ENCODE measurements at regions not wholly inside any gene's neighbourhood (a gene's known extent, or its start where the extent isn't known, plus 50 kb on each side); places are given as distances from the start of the nearest gene placed in this dataset.

- Histone ChIP-seq H3K9me3 (ENCODE audit: control insufficient read depth, insufficient read depth, low read length) (no peaks in the 10 kb centered on the region), H3K79me2 (ENCODE audit: control insufficient read depth, low read length) (no peaks in the 10 kb centered on the region), H3K27me3 (ENCODE audit: control insufficient read depth, low read length) (no peaks in the 10 kb centered on the region), H3K36me3 (ENCODE audit: control insufficient read depth, low read length) (no peaks in the 10 kb centered on the region), H3K27ac (ENCODE audit: low read depth, low read length) (no peak overlapping the region), H3K4me3 (ENCODE audit: low read length) (no peak overlapping the region), H4K20me1 (ENCODE audit: control insufficient read depth, insufficient read depth, low read depth, low read length) (no peaks in the 10 kb centered on the region), H3F3A (ENCODE audit: control insufficient read depth, insufficient read depth) (no peaks in the 10 kb centered on the region), H3K9me2 (replicated peaks; ENCODE audit: control insufficient read depth, low read length) (no peaks in the 10 kb centered on the region), H3K4me1 (ENCODE audit: control insufficient read depth, low read length) (no peaks in the 10 kb centered on the region), H3K4me2 (ENCODE audit: low read length) (no peak overlapping the region)
- no peak for TF ChIP-seq EZH2phosphoT487 (IDR thresholded peaks at IDR 0.05; ENCODE audit: borderline replicate concordance, low read length)
Observed at GRCh38 chr1:216997069-216997468, 273.8 kb upstream of the ESRRG start.

DNA sequence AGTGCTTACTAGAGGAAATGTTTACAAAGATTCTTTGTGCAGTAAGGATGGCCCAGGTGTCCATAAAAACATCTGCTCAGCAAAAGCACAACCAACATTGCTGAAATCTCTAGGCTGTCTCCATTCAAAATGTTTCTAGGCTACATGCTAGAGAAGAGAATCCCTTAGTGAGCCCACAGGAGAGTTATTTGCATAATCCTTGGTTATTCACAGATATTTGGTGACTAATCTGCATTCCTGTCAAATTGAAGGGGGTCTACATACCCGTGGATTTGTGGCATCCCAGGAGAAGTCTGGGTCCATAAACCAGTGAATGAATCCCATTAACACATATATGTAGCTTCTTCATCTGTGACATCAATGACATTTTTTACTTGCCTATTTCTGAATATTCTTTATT, 261.3 kb upstream of the ESRRG start:
- TF ChIP-seq, protein P1, sequence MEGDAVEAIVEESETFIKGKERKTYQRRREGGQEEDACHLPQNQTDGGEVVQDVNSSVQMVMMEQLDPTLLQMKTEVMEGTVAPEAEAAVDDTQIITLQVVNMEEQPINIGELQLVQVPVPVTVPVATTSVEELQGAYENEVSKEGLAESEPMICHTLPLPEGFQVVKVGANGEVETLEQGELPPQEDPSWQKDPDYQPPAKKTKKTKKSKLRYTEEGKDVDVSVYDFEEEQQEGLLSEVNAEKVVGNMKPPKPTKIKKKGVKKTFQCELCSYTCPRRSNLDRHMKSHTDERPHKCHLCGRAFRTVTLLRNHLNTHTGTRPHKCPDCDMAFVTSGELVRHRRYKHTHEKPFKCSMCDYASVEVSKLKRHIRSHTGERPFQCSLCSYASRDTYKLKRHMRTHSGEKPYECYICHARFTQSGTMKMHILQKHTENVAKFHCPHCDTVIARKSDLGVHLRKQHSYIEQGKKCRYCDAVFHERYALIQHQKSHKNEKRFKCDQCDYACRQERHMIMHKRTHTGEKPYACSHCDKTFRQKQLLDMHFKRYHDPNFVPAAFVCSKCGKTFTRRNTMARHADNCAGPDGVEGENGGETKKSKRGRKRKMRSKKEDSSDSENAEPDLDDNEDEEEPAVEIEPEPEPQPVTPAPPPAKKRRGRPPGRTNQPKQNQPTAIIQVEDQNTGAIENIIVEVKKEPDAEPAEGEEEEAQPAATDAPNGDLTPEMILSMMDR (IDR thresholded peaks at IDR 0.05; ENCODE audit: low read depth, low read length, poor library complexity, severe bottlenecking) = no peak
- no peak for TF ChIP-seq EZH2phosphoT487 (IDR thresholded peaks at IDR 0.05; ENCODE audit: borderline replicate concordance, low read length)
- no peaks in the 10 kb centered on the region for H4K20me1 ChIP-seq (ENCODE audit: control insufficient read depth, insufficient read depth, low read depth, low read length)
- no peaks in the 10 kb centered on the region for H3K36me3 ChIP-seq (ENCODE audit: control insufficient read depth, low read length)
- no peak overlapping the region for H3K4me3 ChIP-seq (ENCODE audit: low read length)
- H3F3A ChIP-seq (ENCODE audit: control insufficient read depth, insufficient read depth) = no peaks in the 10 kb centered on the region
- H3K27ac ChIP-seq (ENCODE audit: low read depth, low read length) = no peak overlapping the region
- H3K9me2 ChIP-seq (replicated peaks; ENCODE audit: control insufficient read depth, low read length) = no peaks in the 10 kb centered on the region
- H3K4me1 ChIP-seq (ENCODE audit: control insufficient read depth, low read length) = no peaks in the 10 kb centered on the region
- no peaks in the 10 kb centered on the region for H3K79me2 ChIP-seq (ENCODE audit: control insufficient read depth, low read length)
- no peaks in the 10 kb centered on the region for H3K27me3 ChIP-seq (ENCODE audit: control insufficient read depth, low read length)
- no peak overlapping the region for H3K4me2 ChIP-seq (ENCODE audit: low read length)
- H3K9me3 ChIP-seq (ENCODE audit: control insufficient read depth, insufficient read depth, low read length) = no peaks in the 10 kb centered on the region

DNA sequence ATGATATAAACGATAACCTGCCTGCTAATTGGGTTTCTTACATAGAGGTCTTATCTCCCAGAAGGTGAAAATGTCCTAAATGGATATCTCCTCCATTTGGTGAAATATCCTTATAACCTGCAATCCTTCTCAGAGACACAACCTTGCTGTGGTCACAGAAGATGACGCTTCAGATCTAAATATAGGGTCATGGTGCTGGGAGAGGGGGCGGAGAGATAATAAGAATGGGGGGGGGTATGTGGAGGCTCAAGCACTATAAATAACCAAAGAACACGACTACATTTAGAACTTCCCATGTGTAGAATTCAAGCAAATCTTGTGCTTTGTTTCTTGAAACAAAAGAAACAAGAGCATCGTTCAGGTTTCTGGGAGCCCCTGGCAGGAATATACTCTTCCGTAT, 260.6 kb upstream of the ESRRG start:
- Histone ChIP-seq H3K9me2 (replicated peaks; ENCODE audit: control insufficient read depth, low read length) (no peaks in the 10 kb centered on the region), H3K36me3 (ENCODE audit: control insufficient read depth, low read length) (no peaks in the 10 kb centered on the region), H3K27ac (ENCODE audit: low read depth, low read length) (no peak overlapping the region), H3K27me3 (ENCODE audit: control insufficient read depth, low read length) (no peaks in the 10 kb centered on the region), H3K9me3 (ENCODE audit: control insufficient read depth, insufficient read depth, low read length) (no peaks in the 10 kb centered on the region), H3K4me2 (ENCODE audit: low read length) (no peak overlapping the region), H4K20me1 (ENCODE audit: control insufficient read depth, insufficient read depth, low read depth, low read length) (no peaks in the 10 kb centered on the region), H3F3A (ENCODE audit: control insufficient read depth, insufficient read depth) (no peaks in the 10 kb centered on the region), H3K4me3 (ENCODE audit: low read length) (no peak overlapping the region), H3K79me2 (ENCODE audit: control insufficient read depth, low read length) (no peaks in the 10 kb centered on the region), H3K4me1 (ENCODE audit: control insufficient read depth, low read length) (no peaks in the 10 kb centered on the region)
- TF ChIP-seq, protein P1 (IDR thresholded peaks at IDR 0.05; ENCODE audit: low read depth, low read length, poor library complexity, severe bottlenecking) = no peak
- no peak for TF ChIP-seq EZH2phosphoT487 (IDR thresholded peaks at IDR 0.05; ENCODE audit: borderline replicate concordance, low read length)

- TF ChIP-seq, protein P1 (IDR thresholded peaks at IDR 0.05; ENCODE audit: low read depth, low read length, poor library complexity, severe bottlenecking) = no peak
- no peak for TF ChIP-seq EZH2phosphoT487 (IDR thresholded peaks at IDR 0.05; ENCODE audit: borderline replicate concordance, low read length)
- no peaks in the 10 kb centered on the region for H3K9me2 ChIP-seq (replicated peaks; ENCODE audit: control insufficient read depth, low read length)
- H3F3A ChIP-seq (ENCODE audit: control insufficient read depth, insufficient read depth) = no peaks in the 10 kb centered on the region
- no peak overlapping the region for H3K4me3 ChIP-seq (ENCODE audit: low read length)
- no peaks in the 10 kb centered on the region for H3K36me3 ChIP-seq (ENCODE audit: control insufficient read depth, low read length)
- no peaks in the 10 kb centered on the region for H3K27me3 ChIP-seq (ENCODE audit: control insufficient read depth, low read length)
- H4K20me1 ChIP-seq (ENCODE audit: control insufficient read depth, insufficient read depth, low read depth, low read length) = no peaks in the 10 kb centered on the region
- no peaks in the 10 kb centered on the region for H3K79me2 ChIP-seq (ENCODE audit: control insufficient read depth, low read length)
- H3K9me3 ChIP-seq (ENCODE audit: control insufficient read depth, insufficient read depth, low read length) = no peaks in the 10 kb centered on the region
- no peak overlapping the region for H3K27ac ChIP-seq (ENCODE audit: low read depth, low read length)
- no peak overlapping the region for H3K4me2 ChIP-seq (ENCODE audit: low read length)
- no peaks in the 10 kb centered on the region for H3K4me1 ChIP-seq (ENCODE audit: control insufficient read depth, low read length)
Observed at GRCh38 chr1:216961516-216961915, 238.3 kb upstream of the ESRRG start.

All from DOHH2 (cell line).